ENCODE measurements at regions not wholly inside any gene's neighbourhood (a gene's known extent, or its start where the extent isn't known, plus 50 kb on each side); places are given as distances from the start of the nearest gene placed in this dataset.
A peak's percentile ranks its signal among the peaks of the same experiment; 100 is the strongest.
"Not testable (repeated sequence)": the region's sequence is repeated elsewhere in the genome, so short reads cannot be mapped to it uniquely, and the experiment has no call there.

DNA sequence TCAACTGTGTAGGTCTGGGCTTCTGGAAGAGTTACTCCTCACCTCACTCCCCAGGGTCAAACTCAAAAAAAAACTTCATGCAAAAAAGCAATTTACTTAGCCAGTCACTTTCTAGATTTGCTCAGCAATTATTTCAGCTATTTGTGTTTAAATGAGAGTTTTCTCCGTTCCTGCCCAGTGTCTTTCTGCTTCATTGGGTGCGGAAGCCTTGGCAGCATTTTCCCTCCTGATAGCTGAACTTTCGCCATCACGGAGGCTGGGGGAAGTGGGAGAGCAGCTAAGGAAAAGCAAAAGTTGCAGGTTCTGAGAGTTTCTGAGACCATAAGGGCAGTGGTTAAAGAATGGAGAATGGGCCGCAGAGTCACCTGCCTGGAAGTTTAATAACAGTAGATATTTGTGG lies 287.1 kb upstream of the DYNLRB2 start:
- Histone ChIP-seq H3K36me3 (ENCODE audit: control insufficient read depth, insufficient read depth, low read length) (no peaks in the 10 kb centered on the region), H3K4me3 (ENCODE audit: low read depth, low read length) (no peak overlapping the region), H3K27me3 (ENCODE audit: control insufficient read depth, insufficient read depth, low read length) (no peaks in the 10 kb centered on the region)
- TF ChIP-seq, protein P1, sequence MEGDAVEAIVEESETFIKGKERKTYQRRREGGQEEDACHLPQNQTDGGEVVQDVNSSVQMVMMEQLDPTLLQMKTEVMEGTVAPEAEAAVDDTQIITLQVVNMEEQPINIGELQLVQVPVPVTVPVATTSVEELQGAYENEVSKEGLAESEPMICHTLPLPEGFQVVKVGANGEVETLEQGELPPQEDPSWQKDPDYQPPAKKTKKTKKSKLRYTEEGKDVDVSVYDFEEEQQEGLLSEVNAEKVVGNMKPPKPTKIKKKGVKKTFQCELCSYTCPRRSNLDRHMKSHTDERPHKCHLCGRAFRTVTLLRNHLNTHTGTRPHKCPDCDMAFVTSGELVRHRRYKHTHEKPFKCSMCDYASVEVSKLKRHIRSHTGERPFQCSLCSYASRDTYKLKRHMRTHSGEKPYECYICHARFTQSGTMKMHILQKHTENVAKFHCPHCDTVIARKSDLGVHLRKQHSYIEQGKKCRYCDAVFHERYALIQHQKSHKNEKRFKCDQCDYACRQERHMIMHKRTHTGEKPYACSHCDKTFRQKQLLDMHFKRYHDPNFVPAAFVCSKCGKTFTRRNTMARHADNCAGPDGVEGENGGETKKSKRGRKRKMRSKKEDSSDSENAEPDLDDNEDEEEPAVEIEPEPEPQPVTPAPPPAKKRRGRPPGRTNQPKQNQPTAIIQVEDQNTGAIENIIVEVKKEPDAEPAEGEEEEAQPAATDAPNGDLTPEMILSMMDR (IDR thresholded peaks at IDR 0.05; ENCODE audit: insufficient read depth, low read depth, low read length): no peak
- DNase-seq (ENCODE audit: low read depth): no peak
- ChIA-PET POLR2A (no interaction called here), CTCF (interaction anchor here (0.8 kb wide), 1 partner anchor 9 kb away, joined by 3 read pairs; no protein-coding TSS in a partner anchor)

DNA sequence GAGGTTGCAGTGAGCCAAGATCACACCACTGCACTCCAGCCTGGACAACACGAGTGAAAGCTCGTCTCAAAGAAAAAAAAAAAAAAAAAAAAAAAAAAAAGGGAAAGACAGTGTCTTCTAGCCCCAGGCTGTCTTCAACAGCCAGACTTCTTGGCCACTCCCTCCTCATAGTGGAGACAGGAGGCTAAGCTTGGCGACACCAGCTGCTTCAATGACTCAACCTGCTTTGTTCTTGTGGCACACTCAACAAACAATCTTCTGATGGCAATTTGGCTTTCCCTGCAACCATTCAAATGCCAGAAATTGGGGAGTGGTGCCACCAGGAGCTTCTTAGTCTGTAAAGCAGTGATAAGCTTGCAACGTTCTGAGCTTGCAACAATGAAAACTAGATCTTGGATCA lies 290.4 kb upstream of the DYNLRB2 start:
- Histone ChIP-seq H3K27me3 (ENCODE audit: control insufficient read depth, insufficient read depth, low read length) (no peaks in the 10 kb centered on the region), H3K4me3 (ENCODE audit: low read depth, low read length) (no peak overlapping the region), H3K36me3 (ENCODE audit: control insufficient read depth, insufficient read depth, low read length) (no peaks in the 10 kb centered on the region)
- ChIA-PET POLR2A (interaction anchor here (0.7 kb wide), 1 partner anchor 24 kb away, joined by 31 read pairs; no protein-coding TSS in a partner anchor), CTCF (no interaction called here)
- no peak for DNase-seq (ENCODE audit: low read depth)
- TF ChIP-seq, protein P1 (IDR thresholded peaks at IDR 0.05; ENCODE audit: insufficient read depth, low read depth, low read length): no peak

DNA sequence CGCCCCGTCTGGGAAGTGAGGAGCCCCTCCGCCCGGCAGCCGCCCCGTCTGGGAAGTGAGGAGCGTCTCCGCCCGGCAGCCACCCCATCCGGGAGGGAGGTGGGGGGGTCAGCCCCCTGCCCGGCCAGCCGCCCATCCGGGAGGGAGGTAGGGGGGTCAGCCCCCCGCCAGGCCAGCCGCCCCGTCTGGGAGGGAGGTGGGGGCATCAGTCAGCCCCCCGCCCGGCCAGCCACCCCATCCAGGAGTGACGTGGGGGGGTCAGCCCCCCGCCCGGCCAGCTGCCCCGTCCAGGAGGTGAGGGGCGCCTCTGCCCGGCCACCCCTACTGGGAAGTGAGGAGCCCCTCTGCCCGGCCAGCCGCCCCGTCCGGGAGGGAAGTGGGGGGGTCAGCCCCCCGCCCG lies 297.5 kb upstream of the DYNLRB2 start:
- H3K4me3 ChIP-seq (ENCODE audit: low read depth, low read length); H3K27me3 ChIP-seq (ENCODE audit: control insufficient read depth, insufficient read depth, low read length); H3K36me3 ChIP-seq (ENCODE audit: control insufficient read depth, insufficient read depth, low read length); POLR2A ChIA-PET; CTCF ChIA-PET; DNase-seq (ENCODE audit: low read depth): not testable (repeated sequence)

DNA sequence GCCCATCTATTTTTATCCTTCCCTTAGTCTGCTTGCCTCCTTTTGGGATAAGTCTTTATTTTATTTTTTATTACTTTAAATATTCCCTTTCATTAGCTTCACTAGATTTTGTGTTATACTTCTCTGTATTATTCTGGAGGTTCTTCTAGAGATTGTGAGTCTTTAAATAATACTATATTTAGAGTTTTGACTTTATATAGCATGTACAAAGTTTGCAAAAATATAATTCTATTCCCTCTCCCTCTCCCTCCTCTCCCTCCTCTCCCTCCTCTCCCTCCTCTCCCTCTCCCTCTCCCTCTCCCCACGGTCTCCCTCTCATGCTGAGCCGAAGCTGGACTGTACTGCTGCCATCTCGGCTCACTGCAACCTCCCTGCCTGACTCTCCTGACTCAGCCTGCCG lies 298.5 kb upstream of the DYNLRB2 start:
- H3K4me3 ChIP-seq (ENCODE audit: low read depth, low read length); H3K27me3 ChIP-seq (ENCODE audit: control insufficient read depth, insufficient read depth, low read length); POLR2A ChIA-PET; H3K36me3 ChIP-seq (ENCODE audit: control insufficient read depth, insufficient read depth, low read length); DNase-seq (ENCODE audit: low read depth); CTCF ChIA-PET: not testable (repeated sequence)

DNA sequence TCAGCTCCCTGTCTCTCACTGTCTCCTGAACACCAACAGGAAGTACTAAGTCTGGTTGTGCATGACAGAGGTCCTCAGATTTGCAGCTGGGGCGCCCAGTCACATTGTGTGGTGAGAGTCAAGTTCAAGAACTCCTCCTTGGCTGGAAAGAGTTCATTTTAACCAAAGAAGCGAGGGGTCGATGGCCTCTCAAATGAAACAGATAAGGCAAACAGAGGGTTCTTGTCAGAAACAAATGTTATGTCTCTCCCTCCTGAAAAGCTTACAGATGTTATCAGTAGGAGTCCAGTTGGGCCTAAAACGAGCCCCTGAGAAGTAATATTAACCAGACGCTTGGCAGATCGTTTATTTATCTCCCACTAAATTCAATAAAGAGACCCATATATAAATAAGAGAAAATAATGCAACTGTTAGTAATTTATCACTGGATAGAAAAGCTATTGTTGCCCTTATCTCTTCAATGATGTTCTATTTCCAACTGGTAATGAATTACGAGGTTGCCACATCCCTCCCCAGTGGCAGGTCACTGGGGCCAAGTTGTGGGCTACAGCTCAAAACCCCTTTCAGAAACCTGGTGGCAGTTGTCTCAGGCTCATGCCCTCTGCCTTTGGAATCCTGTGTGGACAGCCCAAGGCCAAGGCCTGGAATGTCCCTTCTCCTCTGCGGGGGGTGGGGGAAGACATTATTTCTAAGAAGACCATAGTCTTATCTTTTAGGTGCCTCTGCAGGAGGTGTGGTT lies 307.5 kb upstream of the DYNLRB2 start:
- Histone ChIP-seq H3K36me3 (ENCODE audit: control insufficient read depth, insufficient read depth, low read length) (no peaks in the 10 kb centered on the region), H3K27me3 (ENCODE audit: control insufficient read depth, insufficient read depth, low read length) (no peaks in the 10 kb centered on the region), H3K4me3 (ENCODE audit: low read depth, low read length) (no peak overlapping the region)
- TF ChIP-seq, protein P1 (IDR thresholded peaks at IDR 0.05; ENCODE audit: insufficient read depth, low read depth, low read length): no peak
- DNase-seq (ENCODE audit: low read depth): no peak
- CTCF ChIA-PET: interaction anchor here (0.7 to 1.2 kb wide), 2 partner anchors 16 to 112 kb away, joined by 3 read pairs; no protein-coding TSS in a partner anchor
- POLR2A ChIA-PET: no interaction called here

DNA sequence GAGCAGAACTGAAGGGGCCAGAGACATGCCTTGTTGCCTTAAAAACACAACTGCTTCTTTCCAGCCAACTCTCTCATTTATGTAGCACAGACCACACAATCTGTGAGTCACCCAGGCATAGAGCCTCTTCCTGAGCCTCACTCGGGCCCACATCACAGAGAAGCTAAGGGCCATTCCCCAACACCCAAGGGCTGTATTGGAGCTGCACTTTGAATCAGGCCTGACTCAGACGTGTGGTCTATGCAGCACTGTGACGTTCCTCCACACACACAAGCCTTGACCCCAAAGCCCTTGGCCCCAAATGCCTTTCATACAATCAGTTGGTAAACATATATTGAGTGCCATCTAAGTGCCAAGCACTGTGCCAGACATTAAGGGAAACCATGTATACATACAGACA lies 308.9 kb upstream of the DYNLRB2 start:
- H3K36me3 ChIP-seq (ENCODE audit: control insufficient read depth, insufficient read depth, low read length): no peaks in the 10 kb centered on the region
- DNase-seq (ENCODE audit: low read depth): peak; percentile 49
- no peak overlapping the region for H3K4me3 ChIP-seq (ENCODE audit: low read depth, low read length)
- no peaks in the 10 kb centered on the region for H3K27me3 ChIP-seq (ENCODE audit: control insufficient read depth, insufficient read depth, low read length)
- ChIA-PET POLR2A (no interaction called here), CTCF (no interaction called here)
- TF ChIP-seq, protein P1 (IDR thresholded peaks at IDR 0.05; ENCODE audit: insufficient read depth, low read depth, low read length): no peak

All from BJ (cell line).